ENCODE measurements at regions not wholly inside any gene's neighbourhood (a gene's known extent, or its start where the extent isn't known, plus 50 kb on each side); places are given as distances from the start of the nearest gene placed in this dataset.

DNA sequence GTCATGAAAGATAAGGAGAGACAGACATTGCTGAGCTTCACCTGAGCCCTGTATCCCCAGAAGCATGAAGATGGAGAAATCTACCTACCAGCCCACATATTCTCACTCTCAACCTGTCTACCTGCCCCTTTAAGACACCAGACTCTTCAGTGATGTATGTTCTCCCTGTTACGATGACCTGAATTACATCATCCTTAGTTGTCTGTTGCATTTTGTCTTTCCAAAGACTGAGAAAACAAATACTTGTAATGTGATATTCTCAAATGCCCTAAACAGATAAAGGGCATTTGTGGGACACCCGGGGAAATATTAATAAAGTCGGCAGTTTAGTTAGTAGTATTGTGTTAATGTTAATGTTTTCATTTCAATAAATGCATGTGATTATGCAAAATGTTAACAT lies 305.8 kb upstream of the IGFBP3 start:
- H3K4me3 ChIP-seq (ENCODE audit: low read depth, low read length) = no peak overlapping the region
- no peak for ATAC-seq (ENCODE audit: low read depth in 2 of 2)
- no peaks in the 10 kb centered on the region for H3K27me3 ChIP-seq (ENCODE audit: control insufficient read depth, insufficient read depth, low read length)
- no peak overlapping the region for H3K4me3 Mint-ChIP-seq
- H3K9me3 ChIP-seq (ENCODE audit: control insufficient read depth in 2 of 2, low read length in 2 of 2) = no peaks in the 10 kb centered on the region
- no peaks in the 10 kb centered on the region for H3K36me3 Mint-ChIP-seq
- DNase-seq = no peak
- no peaks in the 10 kb centered on the region for H3K36me3 ChIP-seq (ENCODE audit: control insufficient read depth, insufficient read depth, low read length)
- no peak overlapping the region for H3K27ac ChIP-seq (ENCODE audit: insufficient read depth, low read length, poor library complexity, severe bottlenecking)
- H3K4me1 ChIP-seq (ENCODE audit: control insufficient read depth, insufficient read depth, low read length, poor library complexity, severe bottlenecking) = no peaks in the 10 kb centered on the region
- H3K27me3 Mint-ChIP-seq = no peaks in the 10 kb centered on the region
- no peaks in the 10 kb centered on the region for H3K4me1 Mint-ChIP-seq
- peaks cover 0 to 13% (median 2%) of the 10 kb centered on the region in 7 donors for H3K9me3 Mint-ChIP-seq
- H3K27ac Mint-ChIP-seq = no peak overlapping the region

- Mint-ChIP-seq H3K4me1 (no peaks in the 10 kb centered on the region), H3K36me3 (no peaks in the 10 kb centered on the region), H3K4me3 (no peak overlapping the region), H3K9me3 (peaks cover 1 to 13% (median 3%) of the 10 kb centered on the region in 7 donors), H3K27ac (no peak overlapping the region), H3K27me3 (no peaks in the 10 kb centered on the region)
- Histone ChIP-seq H3K27ac (ENCODE audit: insufficient read depth, low read length, poor library complexity, severe bottlenecking) (no peak overlapping the region), H3K27me3 (ENCODE audit: control insufficient read depth, insufficient read depth, low read length) (no peaks in the 10 kb centered on the region), H3K36me3 (ENCODE audit: control insufficient read depth, insufficient read depth, low read length) (no peaks in the 10 kb centered on the region), H3K9me3 (ENCODE audit: control insufficient read depth in 2 of 2, low read length in 2 of 2) (no peaks in the 10 kb centered on the region), H3K4me3 (ENCODE audit: low read depth, low read length) (no peak overlapping the region), H3K4me1 (ENCODE audit: control insufficient read depth, insufficient read depth, low read length, poor library complexity, severe bottlenecking) (no peaks in the 10 kb centered on the region)
- DNase-seq = no peak
- no peak for ATAC-seq (ENCODE audit: low read depth in 2 of 2)
These were observed 303.3 kb upstream of the IGFBP3 start for GRCh38 chr7:46224363-46224762.

DNA sequence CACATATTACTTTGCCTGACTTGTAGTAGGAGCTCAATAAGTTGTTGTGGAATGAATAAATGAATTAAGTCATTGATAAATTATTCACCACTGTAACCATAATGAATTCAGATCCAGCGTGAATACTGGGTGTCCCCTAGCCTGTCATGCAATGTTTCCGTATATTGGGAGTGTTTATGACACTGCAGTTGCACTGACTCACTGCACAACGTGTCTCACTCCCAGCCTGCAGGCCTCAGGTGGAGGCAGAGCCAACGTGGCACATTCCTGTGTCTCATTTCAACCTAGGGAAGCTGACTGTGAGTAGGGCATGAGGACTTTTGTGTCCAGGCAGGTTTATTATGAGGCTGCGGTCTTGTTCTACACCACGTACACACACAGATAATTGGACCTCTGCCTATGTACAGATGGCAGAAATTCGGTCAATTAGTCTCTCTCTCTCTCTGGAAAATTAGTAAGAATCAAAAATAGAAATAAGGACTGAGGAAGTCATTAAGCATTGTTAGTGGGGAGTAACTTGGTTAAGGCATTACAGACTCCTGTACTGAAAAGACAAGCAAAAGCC lies 299.1 kb upstream of the IGFBP3 start:
- Histone ChIP-seq H3K4me3 (ENCODE audit: low read depth, low read length) (no peak overlapping the region), H3K4me1 (ENCODE audit: control insufficient read depth, insufficient read depth, low read length, poor library complexity, severe bottlenecking) (no peaks in the 10 kb centered on the region), H3K27me3 (ENCODE audit: control insufficient read depth, insufficient read depth, low read length) (no peaks in the 10 kb centered on the region), H3K36me3 (ENCODE audit: control insufficient read depth, insufficient read depth, low read length) (no peaks in the 10 kb centered on the region), H3K9me3 (ENCODE audit: control insufficient read depth in 2 of 2, low read length in 2 of 2) (no peaks in the 10 kb centered on the region), H3K27ac (ENCODE audit: insufficient read depth, low read length, poor library complexity, severe bottlenecking) (no peak overlapping the region)
- peaks cover 1 to 13% (median 4%) of the 10 kb centered on the region in 7 donors for H3K9me3 Mint-ChIP-seq
- no peak overlapping the region for H3K4me3 Mint-ChIP-seq
- H3K27ac Mint-ChIP-seq = no peak overlapping the region
- no peaks in the 10 kb centered on the region for H3K27me3 Mint-ChIP-seq
- no peaks in the 10 kb centered on the region for H3K36me3 Mint-ChIP-seq
- H3K4me1 Mint-ChIP-seq = no peaks in the 10 kb centered on the region
- DNase-seq (no peak), ATAC-seq (ENCODE audit: low read depth in 2 of 2) (no peak)

GRCh38 chr7:46218461-46219200 lies 297.6 kb upstream of the IGFBP3 start:
- Histone ChIP-seq H3K36me3 (ENCODE audit: control insufficient read depth, insufficient read depth, low read length) (no peaks in the 10 kb centered on the region), H3K9me3 (ENCODE audit: control insufficient read depth in 2 of 2, low read length in 2 of 2) (no peaks in the 10 kb centered on the region), H3K27me3 (ENCODE audit: control insufficient read depth, insufficient read depth, low read length) (no peaks in the 10 kb centered on the region), H3K4me3 (ENCODE audit: low read depth, low read length) (no peak overlapping the region), H3K27ac (ENCODE audit: insufficient read depth, low read length, poor library complexity, severe bottlenecking) (no peak overlapping the region), H3K4me1 (ENCODE audit: control insufficient read depth, insufficient read depth, low read length, poor library complexity, severe bottlenecking) (no peaks in the 10 kb centered on the region)
- H3K4me1 Mint-ChIP-seq = peaks cover 0 to 5% (median 0%) of the 10 kb centered on the region in 4 donors
- H3K27me3 Mint-ChIP-seq = no peaks in the 10 kb centered on the region
- no peaks in the 10 kb centered on the region for H3K36me3 Mint-ChIP-seq
- peaks cover 1 to 12% (median 4%) of the 10 kb centered on the region in 7 donors for H3K9me3 Mint-ChIP-seq
- ATAC-seq (ENCODE audit: low read depth in 2 of 2) (no peak), DNase-seq (no peak)
- H3K27ac Mint-ChIP-seq = no peak overlapping the region
- no peak overlapping the region for H3K4me3 Mint-ChIP-seq

DNA sequence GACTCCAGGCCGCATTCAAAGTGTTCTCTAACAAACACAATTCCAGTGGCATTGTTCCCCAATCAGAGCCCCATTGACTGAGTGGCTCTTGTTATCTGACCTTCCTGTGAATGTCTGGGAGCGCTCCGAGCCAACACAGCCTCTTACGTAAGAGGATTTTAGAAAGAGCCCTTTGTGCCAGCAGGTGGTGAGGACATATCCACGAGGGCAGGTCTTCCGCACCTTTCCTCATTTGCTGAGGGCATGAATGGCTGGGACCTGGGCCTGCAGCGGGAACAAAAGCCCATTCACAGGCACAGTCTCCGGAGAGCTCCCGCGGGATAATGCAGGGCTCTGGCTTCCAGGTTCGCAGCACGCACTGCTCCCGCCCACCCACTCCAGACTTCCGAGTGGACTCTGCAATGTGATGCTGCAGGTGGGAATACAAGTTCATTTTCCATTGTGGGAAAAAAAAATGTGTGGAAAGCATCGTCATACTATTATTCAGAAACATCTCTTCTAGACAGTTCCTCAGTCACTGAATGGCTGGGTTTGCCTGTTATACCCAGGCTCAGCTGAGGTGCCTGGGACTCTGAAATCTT lies 295.0 kb upstream of the IGFBP3 start:
- H3K4me1 Mint-ChIP-seq = peaks cover 0 to 5% (median 0%) of the 10 kb centered on the region in 4 donors
- ATAC-seq (ENCODE audit: low read depth in 2 of 2) (no peak), DNase-seq (no peak)
- no peaks in the 10 kb centered on the region for H3K27me3 ChIP-seq (ENCODE audit: control insufficient read depth, insufficient read depth, low read length)
- H3K36me3 ChIP-seq (ENCODE audit: control insufficient read depth, insufficient read depth, low read length) = no peaks in the 10 kb centered on the region
- peaks cover 0 to 7% (median 2%) of the 10 kb centered on the region in 7 donors for H3K9me3 Mint-ChIP-seq
- peaks cover 5% of the 10 kb centered on the region for H3K27me3 Mint-ChIP-seq
- no peak overlapping the region for H3K27ac Mint-ChIP-seq
- H3K36me3 Mint-ChIP-seq = no peaks in the 10 kb centered on the region
- H3K4me3 Mint-ChIP-seq = no peak overlapping the region
- no peaks in the 10 kb centered on the region for H3K4me1 ChIP-seq (ENCODE audit: control insufficient read depth, insufficient read depth, low read length, poor library complexity, severe bottlenecking)
- H3K9me3 ChIP-seq (ENCODE audit: control insufficient read depth in 2 of 2, low read length in 2 of 2) = no peaks in the 10 kb centered on the region
- no peak overlapping the region for H3K4me3 ChIP-seq (ENCODE audit: low read depth, low read length)
- no peak overlapping the region for H3K27ac ChIP-seq (ENCODE audit: insufficient read depth, low read length, poor library complexity, severe bottlenecking)

- H3K27ac Mint-ChIP-seq = no peak overlapping the region
- H3K27me3 ChIP-seq (ENCODE audit: control insufficient read depth, insufficient read depth, low read length) = no peaks in the 10 kb centered on the region
- peaks cover 0 to 6% (median 2%) of the 10 kb centered on the region in 7 donors for H3K9me3 Mint-ChIP-seq
- no peak overlapping the region for H3K27ac ChIP-seq (ENCODE audit: insufficient read depth, low read length, poor library complexity, severe bottlenecking)
- peaks cover 5% of the 10 kb centered on the region for H3K27me3 Mint-ChIP-seq
- no peaks in the 10 kb centered on the region for H3K9me3 ChIP-seq (ENCODE audit: control insufficient read depth in 2 of 2, low read length in 2 of 2)
- no peaks in the 10 kb centered on the region for H3K36me3 Mint-ChIP-seq
- no peak overlapping the region for H3K4me3 Mint-ChIP-seq
- no peak overlapping the region for H3K4me3 ChIP-seq (ENCODE audit: low read depth, low read length)
- no peaks in the 10 kb centered on the region for H3K4me1 ChIP-seq (ENCODE audit: control insufficient read depth, insufficient read depth, low read length, poor library complexity, severe bottlenecking)
- H3K4me1 Mint-ChIP-seq = peaks cover 0 to 5% (median 0%) of the 10 kb centered on the region in 4 donors
- ATAC-seq (ENCODE audit: low read depth in 2 of 2) (no peak), DNase-seq (no peak)
- no peaks in the 10 kb centered on the region for H3K36me3 ChIP-seq (ENCODE audit: control insufficient read depth, insufficient read depth, low read length)
These were observed 293.5 kb upstream of the IGFBP3 start for GRCh38 chr7:46214526-46214925.

DNA sequence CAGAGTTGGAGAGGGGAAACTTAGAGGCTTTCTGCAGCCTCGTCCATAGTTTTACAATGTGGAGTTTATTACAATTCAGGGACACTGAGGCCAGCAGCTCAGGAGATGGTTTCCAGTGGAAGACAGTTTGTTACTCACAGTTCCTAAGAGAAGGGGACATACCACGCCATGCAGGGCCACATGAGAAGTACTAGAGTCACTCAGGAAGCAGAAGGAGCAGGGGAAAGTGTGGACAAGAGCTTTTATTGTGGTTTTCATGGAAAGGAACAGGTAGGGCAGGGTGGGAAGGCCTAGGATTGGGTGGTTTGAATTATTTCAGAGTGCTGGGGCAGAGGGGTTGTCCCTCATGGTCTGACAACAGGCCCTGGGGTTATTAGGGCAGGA lies 292.1 kb upstream of the IGFBP3 start:
- no peak for DNase-seq
- H3K27ac Mint-ChIP-seq = no peak overlapping the region
- H3K27me3 Mint-ChIP-seq = peaks cover 5% of the 10 kb centered on the region

More for the DNA sequence above, 292.1 kb upstream of the IGFBP3 start:
- H3K27ac ChIP-seq (ENCODE audit: insufficient read depth, low read length, poor library complexity, severe bottlenecking) = no peak overlapping the region
- H3K36me3 ChIP-seq (ENCODE audit: control insufficient read depth, insufficient read depth, low read length) = no peaks in the 10 kb centered on the region
- H3K4me3 ChIP-seq (ENCODE audit: low read depth, low read length) = no peak overlapping the region
- H3K27me3 ChIP-seq (ENCODE audit: control insufficient read depth, insufficient read depth, low read length) = no peaks in the 10 kb centered on the region
- no peaks in the 10 kb centered on the region for H3K36me3 Mint-ChIP-seq
- no peaks in the 10 kb centered on the region for H3K4me1 ChIP-seq (ENCODE audit: control insufficient read depth, insufficient read depth, low read length, poor library complexity, severe bottlenecking)
- H3K4me1 Mint-ChIP-seq = peaks cover 0 to 5% (median 0%) of the 10 kb centered on the region in 4 donors
- H3K9me3 Mint-ChIP-seq = peaks cover 0 to 6% (median 3%) of the 10 kb centered on the region in 7 donors
- no peaks in the 10 kb centered on the region for H3K9me3 ChIP-seq (ENCODE audit: control insufficient read depth in 2 of 2, low read length in 2 of 2)
- H3K4me3 Mint-ChIP-seq = no peak overlapping the region
- no peak for ATAC-seq (ENCODE audit: low read depth in 2 of 2)
